Spleen (tissue), 11 donors: ENCODE measurements at regions not wholly inside any gene's neighbourhood (a gene's known extent, or its start where the extent isn't known, plus 50 kb on each side); places are given as distances from the start of the nearest gene placed in this dataset.

Experiments
- DNase-seq: peaks from one replicate; pipeline ENCODE4 v3.0.0-alpha.2; 2020
- H3K27ac ChIP-seq, 8 donors: fragments of 200-600 bp; sonication (generic) in 7 of 8; 1 replicate in 4 of 8; 2 replicates in 4 of 8; pipeline versions ENCODE4 v1.5.0 to v1.8.0; 2016 to 2021; ENCODE audit warnings: inconsistent platforms in 4 of 8, mild to moderate bottlenecking in 4 of 8, moderate library complexity in 1 of 8
- H3K27me3 ChIP-seq, 7 donors: fragments of 200-600 bp; sonication (generic) in 6 of 7; replicated peaks in 1 of 7; 1 replicate in 4 of 7; 2 replicates in 3 of 7; pipeline versions ENCODE4 v1.5.0 to v1.8.0; 2016 to 2021; ENCODE audit warnings: inconsistent platforms in 3 of 7, mild to moderate bottlenecking in 1 of 7
- H3K36me3 ChIP-seq, 6 donors: fragments of 200-600 bp; sonication (generic) in 5 of 6; 1 replicate in 4 of 6; 2 replicates in 2 of 6; pipeline versions ENCODE4 v1.5.0 to v1.8.0; 2016 to 2021; ENCODE audit warnings: inconsistent platforms in 2 of 6
- H3K4me1 ChIP-seq, 6 donors: fragments of 200-600 bp; sonication (generic) in 5 of 6; 1 replicate in 3 of 6; 2 replicates in 3 of 6; pipeline versions ENCODE4 v1.5.0 to v1.8.0; 2016 to 2021; ENCODE audit warnings: inconsistent platforms in 3 of 6
- H3K4me3 ChIP-seq, 8 donors: fragments of 200-600 bp; sonication (generic) in 7 of 8; 1 replicate in 4 of 8; 2 replicates in 4 of 8; pipeline versions ENCODE4 v1.5.0 to v1.8.0; 2016 to 2021; ENCODE audit warnings: inconsistent platforms in 4 of 8, mild to moderate bottlenecking in 4 of 8, moderate library complexity in 2 of 8
- H3K9me3 ChIP-seq, 8 donors: fragments of 200-600 bp; sonication (generic) in 7 of 8; 1 replicate in 4 of 8; 2 replicates in 4 of 8; pipeline versions ENCODE4 v1.5.0 to v1.8.0; 2016 to 2021; ENCODE audit warnings: inconsistent platforms in 4 of 8
- POLR2A ChIP-seq, 3 donors: fragments of 450-650 bp; IDR thresholded peaks; one replicate each; pipeline ENCODE4 v1.5.1; 2017; ENCODE audit warnings: antibody characterized with exemption in 3 of 3, mild to moderate bottlenecking in 1 of 3
- POLR2AphosphoS5 ChIP-seq, 3 donors: sonication (generic); formaldehyde crosslinking; IDR thresholded peaks; one replicate each; pipeline ENCODE4 v1.5.1; 2017; ENCODE audit warnings: antibody characterized with exemption in 3 of 3
- WGBS, 5 donors: extraction: QIAGEN DNeasy Blood & Tissue Kit in 3 of 5; methylation state at CpG; one replicate each; pipeline versions ENCODE4 v1.1.5 to v1.1.7; 2013 to 2018; 5-methylcytosine and 5-hydroxymethylcytosine counted together
- intact Hi-C: fragments of 100-400 bp; cut with DNase I; formaldehyde crosslinking; loops from one replicate; pipeline ENCODE4 v1.15.0; 2023; ENCODE audit warnings: low total_unique reads
- TF ChIP-seq, protein P1 (sequence below), 11 experiments: fragments of 200-600 bp in 7 of 11; fragments of 450-650 bp in 4 of 11; sonication (generic) in 4 of 11; IDR thresholded peaks in 8 of 11; conservative IDR thresholded peaks in 3 of 11; 1 replicate in 7 of 11; 2 replicates in 4 of 11; pipeline versions ENCODE4 v1.4.0 to v1.8.0; 2016 to 2021; ENCODE audit warnings: antibody characterized with exemption in 11 of 11, inconsistent platforms in 4 of 11, mild to moderate bottlenecking in 1 of 11
- donor health status: healthy with polysubstance abuse.
- donor health status: DM: no; HTN: no; CAD: no; lungs with moderate emphysema.
- donor health status: DM: no; HTN: no; CAD: no.
- donor health status: Bipolar disorder and iron deficiency.
- donor health status: healthy.
- donor health status: DM: no; HTN: no; CAD: no.
- donor health status: DM: yes; HTN: yes; CAD: no.

DNA sequence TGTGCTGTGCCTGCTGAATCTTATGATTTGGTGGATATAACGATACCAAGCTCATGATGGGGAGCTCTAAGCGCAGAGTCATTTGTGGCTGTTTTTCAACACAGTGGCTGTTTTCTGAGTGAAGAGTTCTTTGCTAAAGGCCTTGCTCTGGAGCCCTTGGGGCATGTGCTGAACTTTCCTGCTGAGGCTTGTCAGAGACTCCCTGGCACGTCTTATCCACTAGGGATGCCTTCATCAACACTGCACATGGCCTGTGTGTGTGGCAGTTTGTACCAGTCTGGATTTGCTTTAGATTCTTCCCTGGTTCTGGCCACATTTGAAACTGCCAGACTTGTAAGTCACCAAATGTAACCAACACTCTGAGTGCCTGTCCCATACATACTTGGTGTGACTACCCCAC lies 188.2 kb downstream of the DMRT2 start:
- H3K27ac ChIP-seq = no peak overlapping the region
- H3K36me3 ChIP-seq = no peaks in the 10 kb centered on the region
- intact Hi-C loops = no loop called here
- H3K4me3 ChIP-seq = no peak overlapping the region
- WGBS, 5 donors = 71 to 92% (median 83%) methylated on average over 3 of the region's 3 CpGs
- DNase-seq = no peak
- H3K9me3 ChIP-seq = no peaks in the 10 kb centered on the region
- H3K27me3 ChIP-seq = no peaks in the 10 kb centered on the region
- TF ChIP-seq POLR2AphosphoS5 (IDR thresholded peaks at IDR 0.05) (no peak), POLR2A (IDR thresholded peaks at IDR 0.05) (no peak)
- TF ChIP-seq, protein P1, sequence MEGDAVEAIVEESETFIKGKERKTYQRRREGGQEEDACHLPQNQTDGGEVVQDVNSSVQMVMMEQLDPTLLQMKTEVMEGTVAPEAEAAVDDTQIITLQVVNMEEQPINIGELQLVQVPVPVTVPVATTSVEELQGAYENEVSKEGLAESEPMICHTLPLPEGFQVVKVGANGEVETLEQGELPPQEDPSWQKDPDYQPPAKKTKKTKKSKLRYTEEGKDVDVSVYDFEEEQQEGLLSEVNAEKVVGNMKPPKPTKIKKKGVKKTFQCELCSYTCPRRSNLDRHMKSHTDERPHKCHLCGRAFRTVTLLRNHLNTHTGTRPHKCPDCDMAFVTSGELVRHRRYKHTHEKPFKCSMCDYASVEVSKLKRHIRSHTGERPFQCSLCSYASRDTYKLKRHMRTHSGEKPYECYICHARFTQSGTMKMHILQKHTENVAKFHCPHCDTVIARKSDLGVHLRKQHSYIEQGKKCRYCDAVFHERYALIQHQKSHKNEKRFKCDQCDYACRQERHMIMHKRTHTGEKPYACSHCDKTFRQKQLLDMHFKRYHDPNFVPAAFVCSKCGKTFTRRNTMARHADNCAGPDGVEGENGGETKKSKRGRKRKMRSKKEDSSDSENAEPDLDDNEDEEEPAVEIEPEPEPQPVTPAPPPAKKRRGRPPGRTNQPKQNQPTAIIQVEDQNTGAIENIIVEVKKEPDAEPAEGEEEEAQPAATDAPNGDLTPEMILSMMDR (IDR thresholded peaks at IDR 0.05 in 8 of 11, conservative IDR thresholded peaks at IDR 0.05 in 3 of 11) = no peak
- H3K4me1 ChIP-seq = no peaks in the 10 kb centered on the region

DNA sequence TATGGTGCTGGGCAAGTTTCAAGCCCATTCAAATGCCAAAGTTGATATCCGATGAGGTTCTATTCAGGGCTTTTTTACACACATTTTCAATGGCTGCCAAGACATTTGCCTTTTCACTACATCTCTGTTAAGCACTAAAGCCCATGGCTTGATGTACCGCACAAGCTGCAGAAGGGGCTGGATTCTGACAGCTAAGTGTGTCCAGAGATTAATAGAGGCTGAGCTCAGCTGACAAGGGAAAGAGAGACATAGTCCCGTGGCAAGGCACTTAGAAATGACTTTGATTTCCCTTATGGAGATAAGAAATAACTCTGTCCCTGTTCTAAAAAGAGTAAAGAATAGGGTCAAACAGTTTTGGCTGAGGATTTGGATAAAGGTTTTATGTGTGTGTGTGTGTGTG lies 198.6 kb downstream of the DMRT2 start:
- H3K36me3 ChIP-seq = no peaks in the 10 kb centered on the region
- TF ChIP-seq POLR2A (IDR thresholded peaks at IDR 0.05) (no peak), POLR2AphosphoS5 (IDR thresholded peaks at IDR 0.05) (no peak)
- TF ChIP-seq, protein P1 (IDR thresholded peaks at IDR 0.05 in 8 of 11, conservative IDR thresholded peaks at IDR 0.05 in 3 of 11) = no peak
- no peak for DNase-seq
- no peaks in the 10 kb centered on the region for H3K4me1 ChIP-seq
- H3K27me3 ChIP-seq = no peaks in the 10 kb centered on the region
- no peak overlapping the region for H3K27ac ChIP-seq
- 69 to 78% (median 70%) methylated on average over 3 of the region's 3 CpGs for WGBS, 5 donors
- no peak overlapping the region for H3K4me3 ChIP-seq
- intact Hi-C loops = no loop called here
- no peaks in the 10 kb centered on the region for H3K9me3 ChIP-seq

DNA sequence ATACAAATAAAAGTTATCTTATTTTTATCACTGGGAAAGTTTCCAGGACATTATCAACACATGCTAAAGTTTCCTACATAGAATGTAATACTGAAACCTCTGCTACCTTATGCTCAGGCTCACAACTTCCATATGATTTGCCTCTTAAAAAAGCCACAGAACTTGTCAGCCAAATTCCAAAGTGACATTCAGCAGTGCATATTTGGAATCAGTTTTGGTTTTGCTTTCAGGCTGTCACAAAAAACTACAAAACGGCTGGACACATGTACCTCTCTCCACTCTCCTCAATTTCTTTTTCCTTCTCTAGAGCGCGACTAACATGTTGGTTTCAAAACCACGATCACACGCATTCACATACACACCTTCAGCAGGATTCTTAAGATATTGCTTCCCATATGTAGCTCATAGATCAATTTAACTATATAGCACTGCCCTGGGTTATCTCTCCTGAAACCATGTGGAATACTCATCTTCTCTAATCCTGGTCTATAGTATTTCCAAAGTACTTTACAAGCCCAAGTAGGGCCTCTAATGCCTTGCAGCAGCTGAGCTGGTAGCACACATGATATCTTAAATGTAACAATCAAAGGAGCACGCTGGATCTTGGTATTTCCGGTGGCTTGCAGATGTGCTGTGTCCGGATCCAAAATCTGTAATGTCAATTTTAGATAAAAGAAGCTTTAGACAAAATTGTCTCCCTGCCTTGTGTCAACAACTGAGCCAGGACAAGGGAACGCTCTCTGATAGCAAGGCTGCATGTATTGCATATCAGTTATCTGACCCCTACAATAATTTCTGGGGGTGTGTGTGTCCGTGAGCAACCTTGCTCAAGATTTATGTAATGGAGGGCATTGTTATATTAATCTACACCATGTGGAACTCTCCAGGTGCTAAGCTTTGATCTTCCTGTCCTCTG lies 203.2 kb downstream of the DMRT2 start:
- intact Hi-C loops = no loop called here
- no peaks in the 10 kb centered on the region for H3K9me3 ChIP-seq
- H3K4me3 ChIP-seq = no peak overlapping the region
- H3K27me3 ChIP-seq = peaks cover 0 to 8% (median 0%) of the 10 kb centered on the region in 7 donors
- WGBS, 5 donors = 70 to 84% (median 71%) methylated on average over 10 of the region's 10 CpGs
- TF ChIP-seq POLR2A (IDR thresholded peaks at IDR 0.05) (no peak), POLR2AphosphoS5 (IDR thresholded peaks at IDR 0.05) (no peak)
- TF ChIP-seq, protein P1 (IDR thresholded peaks at IDR 0.05 in 8 of 11, conservative IDR thresholded peaks at IDR 0.05 in 3 of 11) = no peak
- peak overlapping the region in 1 of 8 donors; percentile 25 for H3K27ac ChIP-seq
- DNase-seq = no peak
- H3K36me3 ChIP-seq = no peaks in the 10 kb centered on the region
- no peaks in the 10 kb centered on the region for H3K4me1 ChIP-seq

DNA sequence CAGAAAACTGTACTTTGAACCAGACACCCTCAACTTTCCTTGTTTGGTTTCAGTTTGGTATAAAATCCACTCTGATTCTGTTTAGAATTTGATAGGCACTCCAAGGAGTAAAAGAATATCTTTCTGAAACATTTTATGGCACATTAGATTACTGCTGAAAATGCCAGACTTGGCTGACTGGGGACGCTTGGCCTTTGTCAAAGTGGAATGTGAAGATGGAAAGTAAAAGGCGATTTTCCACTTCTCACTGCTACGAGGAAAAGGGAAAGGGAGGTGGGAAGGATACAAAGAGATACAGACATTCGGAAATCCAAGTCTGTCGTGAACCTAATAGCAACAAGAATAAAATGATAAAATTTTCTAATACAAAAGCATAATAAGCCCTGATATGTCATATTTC lies 203.9 kb downstream of the DMRT2 start:
- no peaks in the 10 kb centered on the region for H3K9me3 ChIP-seq
- intact Hi-C loops = no loop called here
- no peak for DNase-seq
- no peak overlapping the region for H3K27ac ChIP-seq
- H3K4me1 ChIP-seq = no peaks in the 10 kb centered on the region
- H3K27me3 ChIP-seq = peaks cover 0 to 8% (median 0%) of the 10 kb centered on the region in 7 donors
- TF ChIP-seq, protein P1 (IDR thresholded peaks at IDR 0.05 in 8 of 11, conservative IDR thresholded peaks at IDR 0.05 in 3 of 11) = no peak
- TF ChIP-seq POLR2AphosphoS5 (IDR thresholded peaks at IDR 0.05) (no peak), POLR2A (IDR thresholded peaks at IDR 0.05) (no peak)
- 65 to 81% (median 69%) methylated on average over 5 of the region's 5 CpGs for WGBS, 5 donors
- H3K4me3 ChIP-seq = no peak overlapping the region
- no peaks in the 10 kb centered on the region for H3K36me3 ChIP-seq
